ENCODE measurements at regions not wholly inside any gene's neighbourhood (a gene's known extent, or its start where the extent isn't known, plus 50 kb on each side); places are given as distances from the start of the nearest gene placed in this dataset.
A peak's percentile ranks its signal among the peaks of the same experiment; 100 is the strongest.

- no peak for DNase-seq (ENCODE audit: low read depth in 1 of 2, low spot score in 1 of 2)
- no peak for TF ChIP-seq JUND (IDR thresholded peaks at IDR 0.05; ENCODE audit: low read depth)
- in situ Hi-C loops (cut with HindIII; ENCODE audit: low pct_unique_long_range_greater_than_20kb, low sequenced_read_pairs), result no loop called here
Measured at GRCh38 chr7:12157517-12157916, 53.6 kb upstream of the TMEM106B start.

- in situ Hi-C loops (cut with HindIII; ENCODE audit: low pct_unique_long_range_greater_than_20kb, low sequenced_read_pairs), result no loop called here
- no peak for TF ChIP-seq JUND (IDR thresholded peaks at IDR 0.05; ENCODE audit: low read depth)
- peak in 1 of 2 experiments; percentile 33 for DNase-seq (ENCODE audit: low read depth in 1 of 2, low spot score in 1 of 2)
Measured at GRCh38 chr7:12158334-12159060, 52.6 kb upstream of the TMEM106B start.

- in situ Hi-C loops (cut with HindIII; ENCODE audit: low pct_unique_long_range_greater_than_20kb, low sequenced_read_pairs), result no loop called here
- no peak for DNase-seq (ENCODE audit: low read depth in 1 of 2, low spot score in 1 of 2)
Measured at GRCh38 chr7:12161146-12161545, 49.9 kb upstream of the TMEM106B start.

More at GRCh38 chr7:12161146-12161545, 49.9 kb upstream of the TMEM106B start:
- no peak for TF ChIP-seq JUND (IDR thresholded peaks at IDR 0.05; ENCODE audit: low read depth)

All from T47D (cell line).